ENCODE measurements at regions not wholly inside any gene's neighbourhood (a gene's known extent, or its start where the extent isn't known, plus 50 kb on each side); places are given as distances from the start of the nearest gene placed in this dataset.
"Not testable (repeated sequence)": the region's sequence is repeated elsewhere in the genome, so short reads cannot be mapped to it uniquely, and the experiment has no call there.

- Histone ChIP-seq H3K9me3 (no peaks in the 10 kb centered on the region), H3K36me3 (ENCODE audit: low read depth, missing control alignments) (no peaks in the 10 kb centered on the region), H3K4me3 (no peak overlapping the region), H3K27me3 (no peaks in the 10 kb centered on the region), H3K27ac (no peak overlapping the region), H3K4me1 (no peaks in the 10 kb centered on the region)
- intact Hi-C loops (cut with DNase I; ENCODE audit: low total_unique reads), result no loop called here
- 87 to 93% methylated on average over 1 of the region's 1 CpG for WGBS, 2 donors
- no peak for TF ChIP-seq CTCF (IDR thresholded peaks at IDR 0.05)
- TF ChIP-seq POLR2A (IDR thresholded peaks at IDR 0.05), result no peak
- no peak for DNase-seq
These were observed 1302.9 kb upstream of the ACVR2A start for GRCh38 chr2:146541896-146542295.

- no peak overlapping the region for H3K27ac ChIP-seq
- intact Hi-C loops (cut with DNase I; ENCODE audit: low total_unique reads), result no loop called here
- no peaks in the 10 kb centered on the region for H3K4me1 ChIP-seq
- 64 to 68% methylated on average over 3 of the region's 3 CpGs for WGBS, 2 donors
- no peak for TF ChIP-seq CTCF (IDR thresholded peaks at IDR 0.05)
- no peak for TF ChIP-seq POLR2A (IDR thresholded peaks at IDR 0.05)
- H3K27me3 ChIP-seq, result no peaks in the 10 kb centered on the region
- no peaks in the 10 kb centered on the region for H3K9me3 ChIP-seq
- H3K4me3 ChIP-seq, result no peak overlapping the region
- no peak for DNase-seq
- H3K36me3 ChIP-seq (ENCODE audit: low read depth, missing control alignments), result no peaks in the 10 kb centered on the region
These were observed 1304.4 kb upstream of the ACVR2A start for GRCh38 chr2:146540271-146540932.

- H3K27me3 ChIP-seq; intact Hi-C loops (cut with DNase I; ENCODE audit: low total_unique reads); H3K4me3 ChIP-seq; H3K27ac ChIP-seq; H3K36me3 ChIP-seq (ENCODE audit: low read depth, missing control alignments); DNase-seq; H3K9me3 ChIP-seq; H3K4me1 ChIP-seq: not testable (repeated sequence)
- 86 to 88% methylated on average over 5 of the region's 5 CpGs for WGBS, 2 donors
These were observed 1305.1 kb upstream of the ACVR2A start for GRCh38 chr2:146539739-146540138.

- Histone ChIP-seq H3K4me1 (no peaks in the 10 kb centered on the region), H3K4me3 (no peak overlapping the region), H3K36me3 (ENCODE audit: low read depth, missing control alignments) (no peaks in the 10 kb centered on the region), H3K27ac (no peak overlapping the region), H3K27me3 (no peaks in the 10 kb centered on the region), H3K9me3 (no peaks in the 10 kb centered on the region)
- intact Hi-C loops (cut with DNase I; ENCODE audit: low total_unique reads), result no loop called here
- 94 to 95% methylated on average over 2 of the region's 2 CpGs for WGBS, 2 donors
- TF ChIP-seq POLR2A (IDR thresholded peaks at IDR 0.05) (no peak), CTCF (IDR thresholded peaks at IDR 0.05) (no peak)
- no peak for DNase-seq
These were observed 1307.4 kb upstream of the ACVR2A start for GRCh38 chr2:146537477-146537876.

GRCh38 chr2:146532509-146533147 lies 1312.2 kb upstream of the ACVR2A start:
- no peaks in the 10 kb centered on the region for H3K9me3 ChIP-seq
- H3K27me3 ChIP-seq, result no peaks in the 10 kb centered on the region
- no peaks in the 10 kb centered on the region for H3K36me3 ChIP-seq (ENCODE audit: low read depth, missing control alignments)
- no peak for DNase-seq
- no peak overlapping the region for H3K27ac ChIP-seq
- 64 to 68% methylated on average over 3 of the region's 3 CpGs for whole genome bisulfite sequencing, 2 donors
- intact Hi-C loops (cut with DNase I; ENCODE audit: low total_unique reads), result no loop called here
- H3K4me1 ChIP-seq, result no peaks in the 10 kb centered on the region
- TF ChIP-seq POLR2A (IDR thresholded peaks at IDR 0.05) (no peak), CTCF (IDR thresholded peaks at IDR 0.05) (no peak)
- no peak overlapping the region for H3K4me3 ChIP-seq

Measured in testis (tissue), 2 donors.